ENCODE measurements at regions not wholly inside any gene's neighbourhood (a gene's known extent, or its start where the extent isn't known, plus 50 kb on each side); places are given as distances from the start of the nearest gene placed in this dataset.

GRCh38 chr4:127533028-127533700 lies 99.6 kb upstream of the INTU start:
- no peak overlapping the region for H3K9ac ChIP-seq (ENCODE audit: low read length)
- H3K4me1 ChIP-seq (ENCODE audit: low read length) = no peaks in the 10 kb centered on the region
- no peak overlapping the region for H3K4me3 ChIP-seq (ENCODE audit: low read length)
- H3K4me2 ChIP-seq (ENCODE audit: low read length) = no peak overlapping the region
- no peaks in the 10 kb centered on the region for H3K9me3 ChIP-seq (ENCODE audit: insufficient read depth, low read length)
- no peak overlapping the region for H2AFZ ChIP-seq (ENCODE audit: low read depth, low read length)
- no peaks in the 10 kb centered on the region for H3K79me2 ChIP-seq (ENCODE audit: low read length)
- H3K36me3 ChIP-seq (replicated peaks; ENCODE audit: low read depth, low read length) = no peaks in the 10 kb centered on the region
- no peaks in the 10 kb centered on the region for H3K27me3 ChIP-seq (ENCODE audit: low read depth, low read length)
- TF ChIP-seq CTCF (IDR thresholded peaks at IDR 0.05; ENCODE audit: low read depth, low read length) (no peak), EZH2phosphoT487 (IDR thresholded peaks at IDR 0.05; ENCODE audit: low read depth) (no peak)
- no peak overlapping the region for H3K27ac ChIP-seq (ENCODE audit: low read length)
- no peaks in the 10 kb centered on the region for H4K20me1 ChIP-seq (ENCODE audit: insufficient read depth, low read length)

GRCh38 chr4:127534041-127534825 lies 98.5 kb upstream of the INTU start:
- H3K9me3 ChIP-seq (ENCODE audit: insufficient read depth, low read length) = no peaks in the 10 kb centered on the region
- no peak overlapping the region for H3K4me2 ChIP-seq (ENCODE audit: low read length)
- H3K36me3 ChIP-seq (replicated peaks; ENCODE audit: low read depth, low read length) = no peaks in the 10 kb centered on the region
- no peaks in the 10 kb centered on the region for H3K79me2 ChIP-seq (ENCODE audit: low read length)
- H3K27ac ChIP-seq (ENCODE audit: low read length) = no peak overlapping the region
- no peak overlapping the region for H2AFZ ChIP-seq (ENCODE audit: low read depth, low read length)
- no peak for TF ChIP-seq CTCF (IDR thresholded peaks at IDR 0.05; ENCODE audit: low read depth, low read length)
- no peaks in the 10 kb centered on the region for H3K27me3 ChIP-seq (ENCODE audit: low read depth, low read length)
- H4K20me1 ChIP-seq (ENCODE audit: insufficient read depth, low read length) = no peaks in the 10 kb centered on the region
- H3K9ac ChIP-seq (ENCODE audit: low read length) = no peak overlapping the region
- H3K4me1 ChIP-seq (ENCODE audit: low read length) = 0 out of 2 replicates have a peak, but pooled peaks cover 2% of the 10 kb centered on the region
- H3K4me3 ChIP-seq (ENCODE audit: low read length) = no peak overlapping the region

- Histone ChIP-seq H4K20me1 (ENCODE audit: insufficient read depth, low read length) (no peaks in the 10 kb centered on the region), H3K36me3 (replicated peaks; ENCODE audit: low read depth, low read length) (no peaks in the 10 kb centered on the region), H3K4me3 (ENCODE audit: low read length) (no peak overlapping the region), H3K27ac (ENCODE audit: low read length) (no peak overlapping the region), H3K79me2 (ENCODE audit: low read length) (no peaks in the 10 kb centered on the region), H3K4me2 (ENCODE audit: low read length) (peak overlapping the region; percentile 64), H3K4me1 (ENCODE audit: low read length) (0 out of 2 replicates have a peak, but pooled peaks cover 2% of the 10 kb centered on the region), H2AFZ (ENCODE audit: low read depth, low read length) (no peak overlapping the region), H3K9ac (ENCODE audit: low read length) (no peak overlapping the region), H3K27me3 (ENCODE audit: low read depth, low read length) (no peaks in the 10 kb centered on the region), H3K9me3 (ENCODE audit: insufficient read depth, low read length) (no peaks in the 10 kb centered on the region)
- TF ChIP-seq CTCF (IDR thresholded peaks at IDR 0.05; ENCODE audit: low read depth, low read length) (no peak), EZH2phosphoT487 (IDR thresholded peaks at IDR 0.05; ENCODE audit: low read depth) (no peak)
Observed at GRCh38 chr4:127538016-127538415, 94.7 kb upstream of the INTU start.

GRCh38 chr4:127540497-127541025 lies 92.2 kb upstream of the INTU start:
- Histone ChIP-seq H3K27ac (ENCODE audit: low read length) (no peak overlapping the region), H3K36me3 (replicated peaks; ENCODE audit: low read depth, low read length) (no peaks in the 10 kb centered on the region), H2AFZ (ENCODE audit: low read depth, low read length) (no peak overlapping the region), H3K9me3 (ENCODE audit: insufficient read depth, low read length) (no peaks in the 10 kb centered on the region), H3K4me2 (ENCODE audit: low read length) (no peak overlapping the region), H3K4me1 (ENCODE audit: low read length) (0 out of 2 replicates have a peak, but pooled peaks cover 2% of the 10 kb centered on the region), H3K4me3 (ENCODE audit: low read length) (no peak overlapping the region), H4K20me1 (ENCODE audit: insufficient read depth, low read length) (no peaks in the 10 kb centered on the region), H3K9ac (ENCODE audit: low read length) (no peak overlapping the region), H3K27me3 (ENCODE audit: low read depth, low read length) (no peaks in the 10 kb centered on the region), H3K79me2 (ENCODE audit: low read length) (no peaks in the 10 kb centered on the region)
- TF ChIP-seq EZH2phosphoT487 (IDR thresholded peaks at IDR 0.05; ENCODE audit: low read depth) (no peak), CTCF (IDR thresholded peaks at IDR 0.05; ENCODE audit: low read depth, low read length) (no peak)
